Panc1 (cell line): ENCODE measurements at regions not wholly inside any gene's neighbourhood (a gene's known extent, or its start where the extent isn't known, plus 50 kb on each side); places are given as distances from the start of the nearest gene placed in this dataset.

Source experiments
- CTCF ChIP-seq: fragments of 450-650 bp; IDR thresholded peaks from 2 replicates; pipeline ENCODE4 v1.5.1; 2017; ENCODE audit warnings: mild to moderate bottlenecking
- POLR2AphosphoS5 ChIP-seq: IDR thresholded peaks from 2 replicates; pipeline ENCODE4 v1.6.1; 2012; ENCODE audit warnings: mild to moderate bottlenecking, low read depth, low read length, moderate library complexity
- TCF7L2 ChIP-seq: IDR thresholded peaks from 2 replicates; pipeline ENCODE4 v1.6.1; 2011; ENCODE audit warnings: mild to moderate bottlenecking, low read depth, low read length, inconsistent platforms

DNA sequence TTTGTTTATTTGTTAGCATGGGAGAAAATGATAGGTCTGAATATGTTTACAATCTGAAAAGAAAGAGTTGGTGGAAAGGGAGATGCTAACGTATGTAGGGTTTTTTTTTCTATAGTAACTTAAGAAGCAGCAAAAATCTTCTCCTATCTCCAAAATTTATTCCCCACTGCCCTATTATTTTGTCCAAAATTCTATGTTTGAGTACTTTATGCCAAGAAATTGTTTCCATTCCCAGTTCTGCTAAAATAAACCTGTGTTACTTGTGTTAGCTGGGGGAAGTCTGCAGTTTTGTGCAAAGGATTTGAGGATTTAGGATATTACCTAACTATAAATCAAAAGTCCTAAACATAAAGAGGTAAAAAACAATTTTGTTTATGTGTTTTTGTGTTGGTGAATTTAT, 2770.4 kb upstream of the PCDH20 start:
- TF ChIP-seq CTCF = no peak
- no peak for TF ChIP-seq TCF7L2
- no peak for TF ChIP-seq POLR2AphosphoS5
